ENCODE measurements at regions not wholly inside any gene's neighbourhood (a gene's known extent, or its start where the extent isn't known, plus 50 kb on each side); places are given as distances from the start of the nearest gene placed in this dataset.
"Not testable (repeated sequence)": the region's sequence is repeated elsewhere in the genome, so short reads cannot be mapped to it uniquely, and the experiment has no call there.

DNA sequence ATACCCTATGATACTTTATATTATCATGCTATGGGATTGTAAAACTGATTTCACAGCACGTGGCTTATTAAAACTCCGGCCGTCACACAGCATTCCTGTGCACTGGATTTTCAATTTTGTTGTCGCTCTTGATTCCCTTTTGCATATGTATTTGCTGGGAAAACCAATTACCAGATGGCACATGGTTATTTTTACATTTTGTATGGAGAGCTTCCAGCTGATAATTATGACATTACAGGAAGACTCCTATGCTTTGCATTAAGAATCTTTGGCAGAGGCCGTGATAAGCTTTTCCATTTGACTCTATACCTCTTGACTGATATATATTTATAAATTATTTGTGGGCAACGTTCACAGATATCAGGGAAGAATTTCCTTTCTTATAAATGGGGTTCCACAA lies 381.2 kb upstream of the RORB start:
- no peak for DNase-seq

DNA sequence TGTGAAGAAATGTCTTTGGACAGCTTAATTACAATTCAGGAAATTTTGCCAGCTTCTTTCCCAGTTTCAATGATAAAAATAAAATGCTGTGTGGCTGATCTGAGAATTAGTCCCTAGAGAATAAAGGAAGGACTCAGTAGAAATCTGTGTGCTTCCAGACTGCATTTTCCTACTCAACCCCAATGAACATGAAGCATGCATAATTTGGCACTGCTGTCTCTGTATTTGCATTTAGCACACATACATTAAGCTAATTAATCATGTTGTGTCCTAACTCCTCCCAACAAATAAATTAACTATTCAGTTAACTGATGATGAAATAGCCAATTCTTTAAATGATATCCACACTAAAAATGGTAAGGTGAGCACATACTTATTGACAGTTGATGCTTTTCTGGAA lies 380.0 kb upstream of the RORB start:
- DNase-seq: no peak

GRCh38 chr9:74117731-74118130 lies 379.4 kb upstream of the RORB start:
- no peak for DNase-seq

DNA sequence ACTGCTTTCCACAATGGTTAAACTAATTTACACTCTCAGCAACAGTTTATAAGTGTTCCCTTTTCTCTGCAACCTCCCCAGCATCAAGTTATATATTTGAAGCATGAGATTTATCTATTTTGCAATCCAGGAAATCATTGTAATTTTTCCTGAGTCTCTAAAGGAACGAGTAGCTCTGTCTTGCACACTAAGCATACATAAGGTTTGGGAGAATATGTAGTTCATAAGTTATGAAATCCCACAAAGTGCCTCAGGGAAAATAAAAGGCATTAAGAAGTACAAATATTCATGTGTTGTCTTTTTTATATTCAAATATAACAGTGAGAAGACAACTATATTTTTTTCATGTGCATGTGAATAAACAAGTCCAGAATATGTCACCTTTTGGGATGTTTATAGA lies 377.1 kb upstream of the RORB start:
- no peak for DNase-seq

DNA sequence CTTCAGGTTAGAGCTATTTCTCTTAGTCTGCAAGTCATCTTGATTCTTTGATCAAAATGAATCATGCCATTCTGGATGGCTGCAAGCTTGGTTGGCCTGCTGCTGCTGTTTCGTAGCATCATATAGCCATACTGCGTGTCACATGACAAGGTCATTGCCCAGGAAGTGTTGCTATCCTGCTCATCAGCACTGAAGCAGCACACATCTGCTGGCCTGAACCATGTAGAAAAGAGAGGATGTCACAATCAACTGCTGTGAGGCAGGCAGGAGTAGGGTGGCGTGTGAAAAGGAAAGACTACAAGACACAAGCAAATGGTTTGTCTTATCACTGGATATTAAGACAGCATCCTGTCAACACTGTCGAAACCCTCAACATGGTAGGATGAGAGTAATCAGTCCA lies 376.7 kb upstream of the RORB start:
- no peak for DNase-seq

DNA sequence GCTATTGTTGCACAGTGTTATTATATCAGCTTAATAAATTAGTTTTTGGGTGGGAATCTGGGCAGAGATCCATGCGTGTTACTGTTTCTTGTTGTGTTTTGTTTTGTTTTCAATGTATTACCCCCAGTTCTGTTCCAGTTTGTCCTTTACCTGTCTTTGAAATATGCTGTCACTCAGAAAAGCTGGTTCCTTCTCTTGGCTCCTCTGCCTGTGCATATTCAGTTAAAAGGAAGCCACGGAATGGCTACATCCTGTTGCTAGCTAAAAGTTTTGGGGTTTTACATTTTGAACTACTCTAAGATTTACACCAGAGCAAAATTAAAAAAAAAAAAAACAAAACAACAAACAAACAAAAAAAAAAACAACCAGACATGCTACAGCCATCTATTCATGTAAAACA lies 374.9 kb upstream of the RORB start:
- no peak for DNase-seq

GRCh38 chr9:74122661-74123060 lies 374.5 kb upstream of the RORB start:
- DNase-seq: no peak

DNA sequence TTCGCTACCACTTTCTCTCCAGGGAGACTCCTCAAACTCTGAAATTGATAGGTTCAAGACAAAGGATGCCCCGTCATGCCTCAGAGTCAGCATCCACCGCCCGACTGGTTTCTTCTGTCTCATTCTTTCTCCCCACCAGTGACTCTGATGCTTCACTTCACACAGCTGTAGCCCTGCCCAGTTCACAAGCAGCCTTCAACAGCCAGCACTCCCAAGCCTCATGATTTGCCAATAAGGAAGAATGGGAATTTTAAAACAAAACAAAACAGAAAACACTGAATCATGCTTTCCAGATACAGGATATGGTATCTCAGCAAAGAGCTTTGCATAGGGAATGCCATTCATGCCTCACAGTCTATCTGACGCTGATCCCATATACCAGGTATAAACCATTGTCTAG lies 371.2 kb upstream of the RORB start:
- no peak for DNase-seq

DNA sequence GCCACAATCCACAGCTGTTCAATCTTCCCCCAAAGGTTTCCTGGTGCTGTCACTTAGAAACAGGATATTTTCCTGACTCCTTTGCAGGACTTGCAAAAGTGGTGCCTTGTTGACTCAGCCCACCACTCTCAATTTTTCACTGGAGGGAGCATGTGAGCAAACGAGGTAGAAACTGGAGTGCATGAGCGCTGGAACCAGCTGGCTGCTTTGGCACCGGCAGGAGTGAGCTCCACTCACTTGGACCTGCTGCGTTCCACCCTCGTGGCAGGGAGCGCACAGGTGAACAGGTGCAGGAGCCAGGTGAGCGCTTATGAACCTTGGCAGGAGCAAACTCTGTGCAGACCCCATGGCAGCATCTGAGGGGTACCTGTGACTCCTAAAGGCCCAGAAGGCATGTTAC lies 364.1 kb upstream of the RORB start:
- DNase-seq: no peak

DNA sequence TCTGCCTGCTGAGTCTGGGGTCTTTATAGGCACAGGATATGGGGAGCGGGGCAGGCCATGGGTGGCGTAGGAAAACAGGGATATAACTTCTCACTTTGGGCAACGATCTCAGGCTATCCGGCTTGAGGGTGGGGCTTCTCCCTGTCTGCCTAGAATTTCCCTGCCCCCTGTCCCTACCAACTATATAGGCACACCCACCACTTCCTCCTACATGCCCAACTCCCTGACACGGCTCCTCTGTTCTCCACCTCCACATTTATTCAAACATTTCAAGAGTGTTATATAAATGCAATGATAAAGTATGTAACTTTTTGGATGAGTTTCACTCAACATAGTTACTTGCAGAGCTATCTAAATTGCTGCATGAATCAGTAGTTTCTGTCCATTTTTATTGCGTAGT lies 363.2 kb upstream of the RORB start:
- DNase-seq: no peak

- DNase-seq: no peak
These were observed 359.0 kb upstream of the RORB start for GRCh38 chr9:74138182-74138581.

DNA sequence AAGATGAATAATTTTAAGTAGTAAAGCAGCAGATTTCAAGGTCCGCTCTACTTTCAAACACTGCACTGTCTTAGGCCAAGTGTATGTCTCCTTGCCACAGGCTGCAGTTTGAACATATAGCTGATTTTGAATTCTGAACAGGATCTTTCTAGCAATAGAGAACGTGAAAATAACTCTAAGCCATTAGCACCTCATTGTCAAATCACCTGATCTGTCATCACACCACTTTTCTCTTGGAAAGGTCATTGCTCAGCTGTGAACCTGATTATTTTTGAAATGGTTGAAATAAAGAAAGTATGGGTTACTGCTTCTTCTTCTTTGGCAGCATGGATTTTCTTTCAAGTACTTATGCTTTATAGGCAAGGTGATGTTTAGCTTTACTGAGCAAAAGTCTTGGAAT lies 357.0 kb upstream of the RORB start:
- no peak for DNase-seq

- DNase-seq: no peak
These were observed 349.2 kb upstream of the RORB start for GRCh38 chr9:74147906-74148305.

DNA sequence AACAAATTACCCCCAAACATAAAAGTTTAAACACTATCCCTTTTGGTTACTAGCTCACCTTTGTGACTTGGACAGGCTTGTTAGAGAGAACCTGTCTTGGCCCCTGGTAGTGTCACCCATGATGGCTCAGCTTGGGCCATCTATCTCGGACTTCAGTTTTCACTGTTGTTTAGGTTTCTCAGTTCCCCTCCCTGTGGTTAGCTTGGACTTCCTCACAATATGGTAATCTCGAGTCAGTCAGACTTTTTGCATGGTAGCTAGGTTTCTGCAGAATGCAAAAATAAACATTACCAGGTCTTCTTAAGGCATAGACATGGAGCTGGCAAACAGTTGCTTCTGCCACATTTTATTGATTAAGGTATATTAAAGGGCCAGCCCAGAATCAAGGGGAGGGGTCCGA lies 324.3 kb upstream of the RORB start:
- DNase-seq: no peak

GRCh38 chr9:74173284-74173683 lies 323.9 kb upstream of the RORB start:
- no peak for DNase-seq

DNA sequence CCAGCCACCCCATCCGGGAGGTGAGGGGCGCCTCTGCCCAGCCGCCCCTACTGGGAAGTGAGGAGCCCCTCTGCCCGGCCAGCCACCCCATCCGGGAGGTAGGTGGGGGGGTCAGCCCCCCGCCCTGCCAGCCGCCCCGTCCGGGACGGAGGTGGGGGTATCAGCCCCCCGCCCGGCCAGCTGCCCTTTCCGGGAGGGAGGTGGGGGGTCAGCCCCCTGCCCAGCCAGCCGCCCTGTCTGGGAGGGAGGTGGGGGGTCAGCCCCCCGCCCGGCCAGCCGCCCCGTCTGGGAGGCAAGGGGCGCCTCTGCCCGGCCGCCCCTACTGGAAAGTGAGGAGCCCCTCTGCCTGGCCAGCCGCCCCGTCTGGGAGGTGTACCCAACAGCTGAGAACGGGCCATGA lies 299.4 kb upstream of the RORB start:
- DNase-seq: not testable (repeated sequence)

GRCh38 chr9:74205056-74205455 lies 292.1 kb upstream of the RORB start:
- DNase-seq: no peak

GRCh38 chr9:74218385-74219063 lies 278.6 kb upstream of the RORB start:
- no peak for DNase-seq

DNA sequence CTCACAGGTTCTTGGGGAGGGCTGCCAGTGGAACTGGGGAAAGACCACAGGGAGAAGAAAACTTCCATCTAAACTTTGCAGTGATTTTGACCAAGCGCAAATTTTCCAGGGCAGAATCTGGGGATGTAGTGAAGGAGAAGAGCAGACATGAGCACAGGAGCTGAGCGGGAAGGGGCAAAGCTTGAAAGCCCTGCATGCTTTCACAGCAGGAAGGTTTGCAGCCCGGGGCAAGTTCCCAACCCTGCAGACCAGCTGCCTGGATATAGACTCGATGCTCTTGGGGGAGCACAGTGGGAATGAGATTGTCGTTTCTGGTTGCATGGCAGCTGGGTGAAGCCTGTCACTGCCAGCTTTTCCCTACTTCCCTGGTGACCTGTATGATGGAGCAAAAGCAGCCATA lies 276.8 kb upstream of the RORB start:
- no peak for DNase-seq

DNA sequence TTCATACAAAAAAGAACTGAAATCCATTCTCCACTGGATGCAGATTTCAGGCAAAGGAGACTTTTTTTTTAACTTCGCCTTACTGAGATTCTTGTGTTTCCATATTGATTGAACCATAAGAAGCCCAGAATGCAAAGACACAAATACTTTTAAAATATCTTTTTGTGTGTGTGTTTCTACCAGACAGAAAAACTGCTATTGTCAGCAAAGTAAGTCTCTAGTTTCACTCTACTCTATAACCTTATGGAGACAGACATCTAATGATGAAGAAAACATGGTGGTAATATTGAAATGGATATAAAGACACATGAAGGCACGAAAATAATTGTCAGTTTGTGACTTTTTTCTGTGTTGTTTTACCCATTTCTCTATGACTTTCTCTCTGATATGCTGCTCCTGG lies 260.3 kb upstream of the RORB start:
- no peak for DNase-seq

GRCh38 chr9:74245866-74246497 lies 251.2 kb upstream of the RORB start:
- no peak for DNase-seq

- DNase-seq: no peak
These were observed 241.6 kb upstream of the RORB start for GRCh38 chr9:74255489-74255984.

DNA sequence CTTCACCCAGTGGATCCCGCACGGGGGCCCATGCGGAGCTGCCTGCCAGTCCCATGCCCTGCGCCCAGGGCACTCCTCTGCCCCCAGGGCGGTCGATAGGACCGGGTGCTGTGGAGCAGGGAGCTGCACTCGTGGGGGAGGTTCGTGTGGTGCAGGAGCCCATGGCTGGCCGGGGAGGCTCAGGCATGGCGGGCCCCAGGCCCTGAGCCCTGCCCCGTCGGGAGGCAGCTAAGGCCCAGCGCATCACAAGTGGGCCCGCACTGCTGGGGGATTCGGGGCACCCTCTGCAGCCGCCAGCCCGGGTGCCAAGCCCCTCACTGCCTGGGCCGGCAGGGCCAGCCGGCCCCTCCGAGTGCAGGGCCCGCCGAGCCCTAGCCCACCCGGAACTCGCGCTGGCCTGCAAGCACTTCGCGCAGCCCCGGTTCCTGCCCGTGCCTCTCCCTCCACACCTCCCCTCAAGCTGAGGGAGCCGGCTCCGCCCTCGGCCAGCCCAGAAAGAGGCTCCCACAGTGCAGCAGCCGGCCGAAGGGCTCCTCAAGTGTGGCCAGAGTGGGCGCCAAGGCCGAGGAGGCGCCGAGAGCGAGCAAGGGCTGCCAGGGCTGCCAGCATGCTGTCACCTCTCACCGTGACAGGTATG lies 221.1 kb upstream of the RORB start:
- DNase-seq: no peak

- no peak for DNase-seq
These were observed 219.6 kb upstream of the RORB start for GRCh38 chr9:74277532-74277931.

DNA sequence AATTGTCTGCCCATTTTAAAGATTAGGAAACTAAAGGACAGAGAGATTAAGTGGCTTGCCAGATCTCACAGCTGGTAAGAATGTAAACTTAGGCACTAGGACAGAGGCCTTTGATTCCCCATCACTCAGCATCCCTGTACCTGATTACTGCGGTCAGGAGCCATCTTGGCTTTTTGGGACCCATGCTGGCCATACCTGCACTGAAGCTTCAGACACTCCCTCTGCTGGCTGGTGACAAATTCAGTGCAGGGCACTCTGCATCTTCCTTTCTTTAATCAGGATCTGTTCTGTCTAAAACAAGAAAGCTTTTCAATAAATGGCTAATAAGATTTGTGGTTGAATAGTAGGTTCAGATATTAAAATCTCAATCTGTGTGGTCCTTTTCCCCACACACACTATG lies 215.5 kb upstream of the RORB start:
- no peak for DNase-seq
